ENCODE measurements at regions not wholly inside any gene's neighbourhood (a gene's known extent, or its start where the extent isn't known, plus 50 kb on each side); places are given as distances from the start of the nearest gene placed in this dataset.

DNA sequence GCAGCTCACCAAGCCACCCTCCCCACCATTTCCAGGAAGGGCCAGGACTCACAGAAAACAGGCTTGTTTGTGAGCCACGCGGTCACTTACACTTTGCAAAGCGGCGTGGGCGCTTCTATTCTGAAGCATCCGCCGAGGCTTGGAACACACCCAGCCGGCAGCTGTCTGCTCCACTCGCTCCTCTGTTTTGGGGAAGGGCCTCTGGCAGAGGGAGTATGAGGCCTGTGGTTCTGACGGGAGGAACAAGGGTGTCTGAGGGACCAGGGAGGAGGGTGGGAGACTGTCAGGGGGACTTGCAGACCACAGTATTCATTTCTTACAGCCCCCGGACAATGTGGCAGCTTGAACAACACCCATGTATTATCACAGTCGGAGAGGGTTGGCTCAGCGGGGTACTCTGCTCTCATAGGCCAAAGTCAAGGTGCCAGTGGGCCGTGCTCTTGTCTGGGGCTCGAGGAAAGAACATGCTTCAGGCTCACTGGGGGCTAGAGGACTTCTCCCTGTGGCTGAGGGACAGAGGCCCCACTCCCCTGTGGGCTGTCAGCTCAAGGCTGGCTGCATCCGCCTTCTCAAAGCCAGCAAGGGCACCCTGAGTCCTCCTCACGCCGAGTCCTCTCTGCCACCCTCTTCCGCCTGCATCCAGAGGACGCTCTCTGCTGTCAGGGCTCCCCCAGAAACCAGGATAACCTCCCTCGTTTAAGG, 60.4 kb upstream of the FAM20C start:
- Histone ChIP-seq H3K4me1 (ENCODE audit: control insufficient read depth in 1 of 2, insufficient read depth in 2 of 2, low read length in 2 of 2) (no peaks in the 10 kb centered on the region), H2BK120ac (ENCODE audit: insufficient read depth, low read length, poor library complexity) (no peak overlapping the region), H3K4me2 (ENCODE audit: low read length) (no peak overlapping the region), H3K79me1 (ENCODE audit: low read length) (no peaks in the 10 kb centered on the region), H3K4ac (ENCODE audit: low read depth, low read length) (no peak overlapping the region), H3K9ac (ENCODE audit: low read length) (no peak overlapping the region), H2BK12ac (ENCODE audit: low read length) (no peak overlapping the region), H4K91ac (ENCODE audit: low read depth, low read length) (no peak overlapping the region), H2AFZ (ENCODE audit: insufficient read depth, low read length, poor library complexity) (no peak overlapping the region), H3K27ac (ENCODE audit: low read depth, low read length) (no peak overlapping the region), H4K12ac (ENCODE audit: low read depth, low read length) (no peak overlapping the region), H3K9me3 (ENCODE audit: insufficient read depth, low read depth, low read length) (no peaks in the 10 kb centered on the region), H3K27me3 (ENCODE audit: insufficient read depth, low read length) (no peaks in the 10 kb centered on the region), H3K18ac (ENCODE audit: low read length) (no peak overlapping the region), H3K36me3 (ENCODE audit: control insufficient read depth in 1 of 2, insufficient read depth in 2 of 2, low read length in 2 of 2) (no peaks in the 10 kb centered on the region), H2AK5ac (ENCODE audit: low read length) (no peak overlapping the region), H3K4me3 (ENCODE audit: low read depth, low read length) (no peak overlapping the region), H3K79me2 (ENCODE audit: control insufficient read depth, insufficient read depth, low read length, poor library complexity) (no peaks in the 10 kb centered on the region), H4K8ac (ENCODE audit: low read depth, low read length) (no peak overlapping the region), H3K23ac (ENCODE audit: low read length) (no peak overlapping the region), H3K14ac (ENCODE audit: low read length) (no peak overlapping the region), H2BK5ac (ENCODE audit: low read depth, low read length, poor library complexity) (no peak overlapping the region)
- DNase-seq, result no peak
- WGBS (ENCODE audit: extremely low coverage, insufficient coverage, insufficient read length), result no CpG with 5 or more reads among the region's 21 CpGs

DNA sequence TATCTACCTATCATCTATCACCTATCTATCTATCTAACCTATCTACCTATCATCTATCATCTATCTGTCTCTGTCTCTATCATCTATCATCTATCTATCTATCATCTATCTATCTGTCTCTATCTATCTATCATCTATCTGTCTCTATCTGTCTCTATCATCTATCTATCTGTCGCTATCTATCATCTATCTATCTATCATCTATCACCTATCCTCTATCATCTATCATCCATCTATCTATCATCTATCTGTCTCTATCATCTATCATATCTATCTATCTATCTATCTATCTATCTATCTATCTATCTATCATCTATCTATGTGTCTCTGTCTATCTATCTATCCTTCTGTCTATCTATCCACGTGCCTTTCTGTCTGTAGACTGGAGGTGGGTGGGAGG, 59.5 kb upstream of the FAM20C start:
- no peak overlapping the region for H2BK12ac ChIP-seq (ENCODE audit: low read length)
- H3K4me2 ChIP-seq (ENCODE audit: low read length), result no peak overlapping the region
- H3K27ac ChIP-seq (ENCODE audit: low read depth, low read length), result no peak overlapping the region
- H3K9me3 ChIP-seq (ENCODE audit: insufficient read depth, low read depth, low read length), result no peaks in the 10 kb centered on the region
- H4K12ac ChIP-seq (ENCODE audit: low read depth, low read length), result no peak overlapping the region
- H3K18ac ChIP-seq (ENCODE audit: low read length), result no peak overlapping the region
- H3K36me3 ChIP-seq (ENCODE audit: control insufficient read depth in 1 of 2, insufficient read depth in 2 of 2, low read length in 2 of 2), result no peaks in the 10 kb centered on the region
- H3K4me3 ChIP-seq (ENCODE audit: low read depth, low read length), result no peak overlapping the region
- H3K27me3 ChIP-seq (ENCODE audit: insufficient read depth, low read length), result no peaks in the 10 kb centered on the region
- no peak overlapping the region for H2BK5ac ChIP-seq (ENCODE audit: low read depth, low read length, poor library complexity)
- no peaks in the 10 kb centered on the region for H3K4me1 ChIP-seq (ENCODE audit: control insufficient read depth in 1 of 2, insufficient read depth in 2 of 2, low read length in 2 of 2)
- no peak overlapping the region for H4K91ac ChIP-seq (ENCODE audit: low read depth, low read length)
- H3K23ac ChIP-seq (ENCODE audit: low read length), result no peak overlapping the region
- no peak overlapping the region for H2AK5ac ChIP-seq (ENCODE audit: low read length)
- no peak overlapping the region for H4K8ac ChIP-seq (ENCODE audit: low read depth, low read length)
- H3K79me1 ChIP-seq (ENCODE audit: low read length), result no peaks in the 10 kb centered on the region
- WGBS (ENCODE audit: extremely low coverage, insufficient coverage, insufficient read length), result 100% methylated on average over 1 of the region's 2 CpGs
- H3K14ac ChIP-seq (ENCODE audit: low read length), result no peak overlapping the region
- H3K4ac ChIP-seq (ENCODE audit: low read depth, low read length), result no peak overlapping the region
- no peak overlapping the region for H2AFZ ChIP-seq (ENCODE audit: insufficient read depth, low read length, poor library complexity)
- no peak for DNase-seq
- no peak overlapping the region for H2BK120ac ChIP-seq (ENCODE audit: insufficient read depth, low read length, poor library complexity)
- no peak overlapping the region for H3K9ac ChIP-seq (ENCODE audit: low read length)
- no peaks in the 10 kb centered on the region for H3K79me2 ChIP-seq (ENCODE audit: control insufficient read depth, insufficient read depth, low read length, poor library complexity)

DNA sequence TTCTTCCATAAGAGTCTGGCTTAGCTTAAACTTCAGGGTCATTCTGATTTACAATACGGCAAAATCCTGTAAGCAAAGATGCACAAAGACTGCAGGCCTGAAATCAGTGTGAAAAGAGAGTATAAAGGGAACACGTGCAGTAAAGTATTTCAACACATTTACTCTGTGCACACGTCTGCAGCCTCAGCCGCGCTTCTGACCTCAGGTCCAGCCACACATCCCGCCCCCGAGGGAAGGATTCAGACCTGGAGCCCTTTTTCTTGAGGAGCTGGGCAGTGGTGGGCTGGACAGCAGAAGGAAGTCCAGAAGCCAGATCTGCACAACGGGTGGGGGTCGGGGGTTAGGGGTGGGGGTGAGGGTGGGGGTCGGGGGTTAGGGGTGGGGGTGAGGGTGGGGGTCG, 58.9 kb upstream of the FAM20C start:
- no peak overlapping the region for H3K4me3 ChIP-seq (ENCODE audit: low read depth, low read length)
- no peaks in the 10 kb centered on the region for H3K79me1 ChIP-seq (ENCODE audit: low read length)
- H3K79me2 ChIP-seq (ENCODE audit: control insufficient read depth, insufficient read depth, low read length, poor library complexity), result no peaks in the 10 kb centered on the region
- no peak overlapping the region for H2AK5ac ChIP-seq (ENCODE audit: low read length)
- H3K4ac ChIP-seq (ENCODE audit: low read depth, low read length), result no peak overlapping the region
- no peak for DNase-seq
- H3K9ac ChIP-seq (ENCODE audit: low read length), result no peak overlapping the region
- no peak overlapping the region for H2BK5ac ChIP-seq (ENCODE audit: low read depth, low read length, poor library complexity)
- H2BK12ac ChIP-seq (ENCODE audit: low read length), result no peak overlapping the region
- H3K27me3 ChIP-seq (ENCODE audit: insufficient read depth, low read length), result no peaks in the 10 kb centered on the region
- no peak overlapping the region for H2AFZ ChIP-seq (ENCODE audit: insufficient read depth, low read length, poor library complexity)
- no peaks in the 10 kb centered on the region for H3K9me3 ChIP-seq (ENCODE audit: insufficient read depth, low read depth, low read length)
- no peak overlapping the region for H4K12ac ChIP-seq (ENCODE audit: low read depth, low read length)
- no peak overlapping the region for H3K23ac ChIP-seq (ENCODE audit: low read length)
- no peaks in the 10 kb centered on the region for H3K36me3 ChIP-seq (ENCODE audit: control insufficient read depth in 1 of 2, insufficient read depth in 2 of 2, low read length in 2 of 2)
- no peaks in the 10 kb centered on the region for H3K4me1 ChIP-seq (ENCODE audit: control insufficient read depth in 1 of 2, insufficient read depth in 2 of 2, low read length in 2 of 2)
- H3K27ac ChIP-seq (ENCODE audit: low read depth, low read length), result no peak overlapping the region
- H4K91ac ChIP-seq (ENCODE audit: low read depth, low read length), result no peak overlapping the region
- WGBS (ENCODE audit: extremely low coverage, insufficient coverage, insufficient read length), result no CpG with 5 or more reads among the region's 11 CpGs
- no peak overlapping the region for H3K14ac ChIP-seq (ENCODE audit: low read length)
- no peak overlapping the region for H3K4me2 ChIP-seq (ENCODE audit: low read length)
- no peak overlapping the region for H2BK120ac ChIP-seq (ENCODE audit: insufficient read depth, low read length, poor library complexity)
- H3K18ac ChIP-seq (ENCODE audit: low read length), result no peak overlapping the region
- no peak overlapping the region for H4K8ac ChIP-seq (ENCODE audit: low read depth, low read length)

DNA sequence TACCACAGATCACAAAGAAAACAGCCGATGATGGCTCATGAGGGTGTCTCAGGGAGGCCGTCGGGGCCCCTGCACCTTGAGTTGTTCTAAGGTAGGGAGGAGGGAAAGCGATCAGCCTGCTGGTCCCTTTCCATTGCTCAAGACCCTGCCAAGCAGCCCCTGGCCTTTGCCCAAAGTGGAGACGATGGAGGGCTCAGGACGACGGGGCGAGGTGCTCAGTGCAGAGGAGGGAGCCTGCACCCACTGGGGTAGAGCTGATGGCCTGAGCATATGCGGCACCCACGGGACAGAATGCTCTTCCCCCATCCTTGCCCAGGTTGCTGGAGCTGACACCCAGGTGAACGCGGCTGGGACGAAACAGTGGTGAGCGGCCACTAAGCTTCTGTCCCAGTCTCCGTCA, 58.3 kb upstream of the FAM20C start:
- Histone ChIP-seq H4K91ac (ENCODE audit: low read depth, low read length) (no peak overlapping the region), H3K14ac (ENCODE audit: low read length) (no peak overlapping the region), H2AK5ac (ENCODE audit: low read length) (no peak overlapping the region), H3K9me3 (ENCODE audit: insufficient read depth, low read depth, low read length) (no peaks in the 10 kb centered on the region), H2BK5ac (ENCODE audit: low read depth, low read length, poor library complexity) (no peak overlapping the region), H3K4me3 (ENCODE audit: low read depth, low read length) (no peak overlapping the region), H3K36me3 (ENCODE audit: control insufficient read depth in 1 of 2, insufficient read depth in 2 of 2, low read length in 2 of 2) (no peaks in the 10 kb centered on the region), H3K27ac (ENCODE audit: low read depth, low read length) (no peak overlapping the region), H2AFZ (ENCODE audit: insufficient read depth, low read length, poor library complexity) (no peak overlapping the region), H3K4me1 (ENCODE audit: control insufficient read depth in 1 of 2, insufficient read depth in 2 of 2, low read length in 2 of 2) (no peaks in the 10 kb centered on the region), H2BK120ac (ENCODE audit: insufficient read depth, low read length, poor library complexity) (no peak overlapping the region), H2BK12ac (ENCODE audit: low read length) (no peak overlapping the region), H3K23ac (ENCODE audit: low read length) (no peak overlapping the region), H3K79me1 (ENCODE audit: low read length) (no peaks in the 10 kb centered on the region), H3K4me2 (ENCODE audit: low read length) (no peak overlapping the region), H3K27me3 (ENCODE audit: insufficient read depth, low read length) (no peaks in the 10 kb centered on the region), H3K4ac (ENCODE audit: low read depth, low read length) (no peak overlapping the region), H3K18ac (ENCODE audit: low read length) (no peak overlapping the region), H3K79me2 (ENCODE audit: control insufficient read depth, insufficient read depth, low read length, poor library complexity) (no peaks in the 10 kb centered on the region), H3K9ac (ENCODE audit: low read length) (no peak overlapping the region), H4K8ac (ENCODE audit: low read depth, low read length) (no peak overlapping the region), H4K12ac (ENCODE audit: low read depth, low read length) (no peak overlapping the region)
- no peak for DNase-seq
- WGBS (ENCODE audit: extremely low coverage, insufficient coverage, insufficient read length), result no CpG with 5 or more reads among the region's 15 CpGs

Measured in trophoblast cell (in vitro differentiated cells and primary cell).